ENCODE measurements at regions not wholly inside any gene's neighbourhood (a gene's known extent, or its start where the extent isn't known, plus 50 kb on each side); places are given as distances from the start of the nearest gene placed in this dataset.

DNA sequence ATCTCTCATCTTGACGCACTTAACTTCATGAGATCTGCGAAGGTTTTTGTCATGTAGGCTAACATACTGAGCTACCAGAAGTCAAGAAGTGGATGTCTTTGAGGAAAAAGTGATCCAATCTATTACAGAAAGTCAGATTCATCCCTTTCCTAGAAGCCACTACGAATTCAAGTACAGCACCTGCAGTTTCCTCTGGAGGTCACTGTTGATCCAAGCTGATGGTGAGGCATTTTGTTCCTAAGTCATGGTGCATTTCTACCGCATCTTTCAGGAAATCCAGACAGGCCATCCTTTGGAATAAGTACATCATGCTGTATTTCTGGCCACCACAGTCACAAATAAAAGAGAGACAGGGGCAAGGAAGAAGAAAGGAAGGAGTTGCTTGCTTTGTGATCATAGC, 541.0 kb downstream of the CDY2B start:
- Histone ChIP-seq H2AFZ (ENCODE audit: low read depth, low read length, poor library complexity, severe bottlenecking) (no peak overlapping the region), H3K9me3 (ENCODE audit: control insufficient read depth in 1 of 2, insufficient read depth in 1 of 2, low read depth in 1 of 2, low read length in 2 of 2) (no peaks in the 10 kb centered on the region), H3K9me2 (ENCODE audit: insufficient read depth) (no peaks in the 10 kb centered on the region), H3K4me2 (ENCODE audit: low read length) (no peak overlapping the region), H3K79me2 (ENCODE audit: insufficient read depth, low read length) (no peaks in the 10 kb centered on the region), H3K27ac (ENCODE audit: low read depth, low read length) (no peak overlapping the region), H3K27me3 (ENCODE audit: insufficient read depth, low read length) (no peaks in the 10 kb centered on the region), H3K4me3 (replicated peaks in 1 of 2; ENCODE audit: low read depth in 1 of 2, low read length in 2 of 2) (no peak overlapping the region), H3K36me3 (ENCODE audit: control insufficient read depth in 1 of 2, insufficient read depth in 2 of 2, low read length in 2 of 2) (no peaks in the 10 kb centered on the region), H3K9ac (ENCODE audit: low read length) (no peak overlapping the region), H4K20me1 (ENCODE audit: insufficient read depth) (no peaks in the 10 kb centered on the region), H3K4me1 (ENCODE audit: control insufficient read depth in 1 of 2, insufficient read depth in 2 of 2, low read length in 2 of 2) (no peaks in the 10 kb centered on the region)
- CTCF ChIA-PET: no interaction called here
- intact Hi-C loops (cut with micrococcal nuclease): no loop called here
- BruUV-seq (replicated peaks): no TSS peak
- POLR2A ChIA-PET: no interaction called here
- TF ChIP-seq SIN3A (IDR thresholded peaks at IDR 0.05; ENCODE audit: low read depth) (no peak), TCF7L2 (IDR thresholded peaks at IDR 0.05; ENCODE audit: borderline replicate concordance, extremely low read depth, insufficient read depth, insufficient read length) (no peak), CBX3 (IDR thresholded peaks at IDR 0.05; ENCODE audit: low read depth) (no peak), ZFX (IDR thresholded peaks at IDR 0.05) (no peak), EZH2 (IDR thresholded peaks at IDR 0.05) (no peak), CEBPB (IDR thresholded peaks at IDR 0.05; ENCODE audit: low read depth) (no peak), SRF (IDR thresholded peaks at IDR 0.05; ENCODE audit: low read depth) (no peak), EZH2phosphoT487 (IDR thresholded peaks at IDR 0.05; ENCODE audit: borderline replicate concordance) (no peak), RAD21 (IDR thresholded peaks at IDR 0.05; ENCODE audit: low read depth) (no peak), POLR2AphosphoS5 (IDR thresholded peaks at IDR 0.05; ENCODE audit: low read depth, low read length) (no peak), SP1 (IDR thresholded peaks at IDR 0.05; ENCODE audit: low read depth) (no peak), POLR2A (IDR thresholded peaks at IDR 0.05; ENCODE audit: borderline replicate concordance, extremely low read depth, insufficient read depth, insufficient read length) (no peak), FOSL1 (IDR thresholded peaks at IDR 0.05; ENCODE audit: low read depth) (no peak), JUND (IDR thresholded peaks at IDR 0.05) (no peak)
- TF ChIP-seq, protein P1, sequence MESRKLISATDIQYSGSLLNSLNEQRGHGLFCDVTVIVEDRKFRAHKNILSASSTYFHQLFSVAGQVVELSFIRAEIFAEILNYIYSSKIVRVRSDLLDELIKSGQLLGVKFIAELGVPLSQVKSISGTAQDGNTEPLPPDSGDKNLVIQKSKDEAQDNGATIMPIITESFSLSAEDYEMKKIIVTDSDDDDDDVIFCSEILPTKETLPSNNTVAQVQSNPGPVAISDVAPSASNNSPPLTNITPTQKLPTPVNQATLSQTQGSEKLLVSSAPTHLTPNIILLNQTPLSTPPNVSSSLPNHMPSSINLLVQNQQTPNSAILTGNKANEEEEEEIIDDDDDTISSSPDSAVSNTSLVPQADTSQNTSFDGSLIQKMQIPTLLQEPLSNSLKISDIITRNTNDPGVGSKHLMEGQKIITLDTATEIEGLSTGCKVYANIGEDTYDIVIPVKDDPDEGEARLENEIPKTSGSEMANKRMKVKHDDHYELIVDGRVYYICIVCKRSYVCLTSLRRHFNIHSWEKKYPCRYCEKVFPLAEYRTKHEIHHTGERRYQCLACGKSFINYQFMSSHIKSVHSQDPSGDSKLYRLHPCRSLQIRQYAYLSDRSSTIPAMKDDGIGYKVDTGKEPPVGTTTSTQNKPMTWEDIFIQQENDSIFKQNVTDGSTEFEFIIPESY (IDR thresholded peaks at IDR 0.05; ENCODE audit: extremely low read depth, insufficient replicate concordance, low read length): no peak
- TF ChIP-seq, protein P2, sequence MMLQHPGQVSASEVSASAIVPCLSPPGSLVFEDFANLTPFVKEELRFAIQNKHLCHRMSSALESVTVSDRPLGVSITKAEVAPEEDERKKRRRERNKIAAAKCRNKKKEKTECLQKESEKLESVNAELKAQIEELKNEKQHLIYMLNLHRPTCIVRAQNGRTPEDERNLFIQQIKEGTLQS (IDR thresholded peaks at IDR 0.05): no peak
- TF ChIP-seq, protein P3, sequence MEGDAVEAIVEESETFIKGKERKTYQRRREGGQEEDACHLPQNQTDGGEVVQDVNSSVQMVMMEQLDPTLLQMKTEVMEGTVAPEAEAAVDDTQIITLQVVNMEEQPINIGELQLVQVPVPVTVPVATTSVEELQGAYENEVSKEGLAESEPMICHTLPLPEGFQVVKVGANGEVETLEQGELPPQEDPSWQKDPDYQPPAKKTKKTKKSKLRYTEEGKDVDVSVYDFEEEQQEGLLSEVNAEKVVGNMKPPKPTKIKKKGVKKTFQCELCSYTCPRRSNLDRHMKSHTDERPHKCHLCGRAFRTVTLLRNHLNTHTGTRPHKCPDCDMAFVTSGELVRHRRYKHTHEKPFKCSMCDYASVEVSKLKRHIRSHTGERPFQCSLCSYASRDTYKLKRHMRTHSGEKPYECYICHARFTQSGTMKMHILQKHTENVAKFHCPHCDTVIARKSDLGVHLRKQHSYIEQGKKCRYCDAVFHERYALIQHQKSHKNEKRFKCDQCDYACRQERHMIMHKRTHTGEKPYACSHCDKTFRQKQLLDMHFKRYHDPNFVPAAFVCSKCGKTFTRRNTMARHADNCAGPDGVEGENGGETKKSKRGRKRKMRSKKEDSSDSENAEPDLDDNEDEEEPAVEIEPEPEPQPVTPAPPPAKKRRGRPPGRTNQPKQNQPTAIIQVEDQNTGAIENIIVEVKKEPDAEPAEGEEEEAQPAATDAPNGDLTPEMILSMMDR (IDR thresholded peaks at IDR 0.05 in 2 of 3, conservative IDR thresholded peaks at IDR 0.05 in 1 of 3; ENCODE audit: borderline replicate concordance in 1 of 3, insufficient read depth in 1 of 3, low read depth in 2 of 3, low read length in 2 of 3): no peak
- TF ChIP-seq, protein P4, sequence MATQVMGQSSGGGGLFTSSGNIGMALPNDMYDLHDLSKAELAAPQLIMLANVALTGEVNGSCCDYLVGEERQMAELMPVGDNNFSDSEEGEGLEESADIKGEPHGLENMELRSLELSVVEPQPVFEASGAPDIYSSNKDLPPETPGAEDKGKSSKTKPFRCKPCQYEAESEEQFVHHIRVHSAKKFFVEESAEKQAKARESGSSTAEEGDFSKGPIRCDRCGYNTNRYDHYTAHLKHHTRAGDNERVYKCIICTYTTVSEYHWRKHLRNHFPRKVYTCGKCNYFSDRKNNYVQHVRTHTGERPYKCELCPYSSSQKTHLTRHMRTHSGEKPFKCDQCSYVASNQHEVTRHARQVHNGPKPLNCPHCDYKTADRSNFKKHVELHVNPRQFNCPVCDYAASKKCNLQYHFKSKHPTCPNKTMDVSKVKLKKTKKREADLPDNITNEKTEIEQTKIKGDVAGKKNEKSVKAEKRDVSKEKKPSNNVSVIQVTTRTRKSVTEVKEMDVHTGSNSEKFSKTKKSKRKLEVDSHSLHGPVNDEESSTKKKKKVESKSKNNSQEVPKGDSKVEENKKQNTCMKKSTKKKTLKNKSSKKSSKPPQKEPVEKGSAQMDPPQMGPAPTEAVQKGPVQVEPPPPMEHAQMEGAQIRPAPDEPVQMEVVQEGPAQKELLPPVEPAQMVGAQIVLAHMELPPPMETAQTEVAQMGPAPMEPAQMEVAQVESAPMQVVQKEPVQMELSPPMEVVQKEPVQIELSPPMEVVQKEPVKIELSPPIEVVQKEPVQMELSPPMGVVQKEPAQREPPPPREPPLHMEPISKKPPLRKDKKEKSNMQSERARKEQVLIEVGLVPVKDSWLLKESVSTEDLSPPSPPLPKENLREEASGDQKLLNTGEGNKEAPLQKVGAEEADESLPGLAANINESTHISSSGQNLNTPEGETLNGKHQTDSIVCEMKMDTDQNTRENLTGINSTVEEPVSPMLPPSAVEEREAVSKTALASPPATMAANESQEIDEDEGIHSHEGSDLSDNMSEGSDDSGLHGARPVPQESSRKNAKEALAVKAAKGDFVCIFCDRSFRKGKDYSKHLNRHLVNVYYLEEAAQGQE (IDR thresholded peaks at IDR 0.05; ENCODE audit: low read depth): no peak
- DNase-seq (ENCODE audit: low read depth, low spot score) (no peak), ATAC-seq (no peak)
- RAD21 ChIA-PET (ENCODE audit: low non-redundant PET in 1 of 2, low total read pairs in 2 of 2, uncharacterized antibody in 2 of 2, unreplicated experiment in 2 of 2): no interaction called here
